SK-N-SH treated with all-trans-retinoic acid at 6 μM for 48 hours (cell line): ENCODE measurements at regions not wholly inside any gene's neighbourhood (a gene's known extent, or its start where the extent isn't known, plus 50 kb on each side); places are given as distances from the start of the nearest gene placed in this dataset.

Experiments
- ATAC-seq: fragments of 200-7000 bp; cut with Tn5 transposase; 3 replicates; pipeline ENCODE4 v1.9.1; 2020; ENCODE audit warnings: mild to moderate bottlenecking, moderate library complexity
- BACH2 ChIP-seq: fragments of 250-450 bp; sonication (Bioruptor Pico); IDR thresholded peaks from 2 replicates; pipeline ENCODE4 v1.9.0; 2021; ENCODE audit warnings: mild to moderate bottlenecking, borderline replicate concordance
- CREB5 ChIP-seq: fragments of 250-450 bp; sonication (Bioruptor Pico); IDR thresholded peaks from 2 replicates; pipeline ENCODE4 v1.5.1; 2020; ENCODE audit warnings: low read depth, mild to moderate bottlenecking, moderate library complexity
- CSDC2 ChIP-seq: fragments of 250-450 bp; sonication (Bioruptor Pico); IDR thresholded peaks from 2 replicates; pipeline ENCODE4 v1.5.0; 2020; ENCODE audit warnings: mild to moderate bottlenecking, moderate library complexity
- ESRRG ChIP-seq: fragments of 250-450 bp; sonication (Bioruptor Pico); IDR thresholded peaks from 2 replicates; pipeline ENCODE4 v1.6.1; 2021; ENCODE audit warnings: mild to moderate bottlenecking
- ISL1 ChIP-seq: fragments of 250-450 bp; sonication (Bioruptor Pico); IDR thresholded peaks from 2 replicates; pipeline ENCODE4 v2.1.2; 2022; ENCODE audit warnings: mild to moderate bottlenecking, moderate library complexity
- PATZ1 ChIP-seq: fragments of 250-450 bp; sonication (Bioruptor Pico); IDR thresholded peaks from 2 replicates; pipeline ENCODE4 v1.8.0; 2020; ENCODE audit warnings: mild to moderate bottlenecking, moderate library complexity, borderline replicate concordance
- POU6F1 ChIP-seq: fragments of 250-450 bp; sonication (Bioruptor Pico); IDR thresholded peaks from 2 replicates; pipeline ENCODE4 v1.8.0; 2021; ENCODE audit warnings: low read depth, mild to moderate bottlenecking, moderate library complexity, borderline replicate concordance
- RARB ChIP-seq: fragments of 250-450 bp; sonication (Bioruptor Pico); IDR thresholded peaks from 2 replicates; pipeline ENCODE4 v1.8.0; 2021; ENCODE audit warnings: mild to moderate bottlenecking, moderate library complexity
- SNAI2 ChIP-seq: fragments of 250-450 bp; sonication (Bioruptor Pico); IDR thresholded peaks from 2 replicates; pipeline ENCODE4 v1.5.0; 2020; ENCODE audit warnings: mild to moderate bottlenecking, moderate library complexity
- TOX ChIP-seq: fragments of 250-450 bp; sonication (Bioruptor Pico); IDR thresholded peaks from 2 replicates; pipeline ENCODE4 v1.8.0; 2021; ENCODE audit warnings: mild to moderate bottlenecking, moderate library complexity, borderline replicate concordance
- TSHZ2 ChIP-seq: fragments of 250-450 bp; sonication (Bioruptor Pico); IDR thresholded peaks from 2 replicates; pipeline ENCODE4 v1.5.0; 2020; ENCODE audit warnings: mild to moderate bottlenecking, moderate library complexity
- ZFP3 ChIP-seq: fragments of 250-450 bp; sonication (Bioruptor Pico); IDR thresholded peaks from 2 replicates; pipeline ENCODE4 v1.5.0; 2020; ENCODE audit warnings: mild to moderate bottlenecking, moderate library complexity
- ZFP30 ChIP-seq: fragments of 450-650 bp; formaldehyde crosslinking; IDR thresholded peaks from 2 replicates; pipeline ENCODE4 v1.5.0; 2022; ENCODE audit warnings: mild to moderate bottlenecking, moderate library complexity
- ZNF8 ChIP-seq: fragments of 450-650 bp; formaldehyde crosslinking; IDR thresholded peaks from 2 replicates; pipeline ENCODE4 v1.5.0; 2020; ENCODE audit warnings: mild to moderate bottlenecking, moderate library complexity

GRCh38 chr6:66134021-66134420, 427.0 kb upstream of the EYS start (continued):
- TF ChIP-seq PATZ1 (no peak), ESRRG (CRISPR knock-in tag) (no peak), TSHZ2 (CRISPR knock-in tag) (no peak), ZFP3 (CRISPR knock-in tag) (no peak)
- TF ChIP-seq, all 23 proteins: peak for 0

- no peak for ATAC-seq
- TF ChIP-seq SNAI2 (CRISPR knock-in tag): no peak
- no peak for TF ChIP-seq ESRRG (CRISPR knock-in tag)
- TF ChIP-seq POU6F1: no peak
- TF ChIP-seq CREB5 (CRISPR knock-in tag): no peak
- TF ChIP-seq TSHZ2 (CRISPR knock-in tag): no peak
Observed at GRCh38 chr6:66128656-66129055, 421.6 kb upstream of the EYS start.

- ATAC-seq: no peak
- TF ChIP-seq TSHZ2 (CRISPR knock-in tag) (no peak), ESRRG (CRISPR knock-in tag) (no peak), RARB (CRISPR knock-in tag) (no peak), ZNF8 (CRISPR knock-in tag) (no peak), CSDC2 (CRISPR knock-in tag) (no peak), TOX (no peak), ZFP30 (CRISPR knock-in tag) (no peak), ISL1 (CRISPR knock-in tag) (no peak), PATZ1 (no peak), BACH2 (CRISPR knock-in tag) (no peak), ZFP3 (CRISPR knock-in tag) (no peak), SNAI2 (CRISPR knock-in tag) (no peak)
- TF ChIP-seq, all 23 proteins: peak for 0
Observed at GRCh38 chr6:66128243-66128642, 421.2 kb upstream of the EYS start.
